GM10248 (cell line): ENCODE measurements at regions not wholly inside any gene's neighbourhood (a gene's known extent, or its start where the extent isn't known, plus 50 kb on each side); places are given as distances from the start of the nearest gene placed in this dataset.

ENCODE experiments used
- CTCF ChIA-PET: fragments of 300-600 bp; sonication (Branson Sonifier 250); formaldehyde crosslinking; extraction: SDS; loops from one replicate; lab custom pipeline; 2021; ENCODE audit warnings: antibody characterized with exemption; lab: Yijun Ruan, JAX
- POLR2A ChIA-PET: fragments of 350-650 bp; sonication (Branson Sonifier 250); formaldehyde crosslinking; extraction: SDS; loops from one replicate; lab custom pipeline; 2020; ENCODE audit warnings: antibody characterized with exemption; lab: Yijun Ruan, JAX
- DNase-seq: peaks from one replicate; pipeline ENCODE4 v3.0.0; 2012; ENCODE audit errors: extremely low spot score
- CTCF ChIP-seq: IDR thresholded peaks from 2 replicates; pipeline ENCODE4 v1.5.1; 2012; ENCODE audit warnings: mild to moderate bottlenecking, low read depth; ENCODE audit errors: extremely low read depth, missing control alignments, control extremely low read depth

DNA sequence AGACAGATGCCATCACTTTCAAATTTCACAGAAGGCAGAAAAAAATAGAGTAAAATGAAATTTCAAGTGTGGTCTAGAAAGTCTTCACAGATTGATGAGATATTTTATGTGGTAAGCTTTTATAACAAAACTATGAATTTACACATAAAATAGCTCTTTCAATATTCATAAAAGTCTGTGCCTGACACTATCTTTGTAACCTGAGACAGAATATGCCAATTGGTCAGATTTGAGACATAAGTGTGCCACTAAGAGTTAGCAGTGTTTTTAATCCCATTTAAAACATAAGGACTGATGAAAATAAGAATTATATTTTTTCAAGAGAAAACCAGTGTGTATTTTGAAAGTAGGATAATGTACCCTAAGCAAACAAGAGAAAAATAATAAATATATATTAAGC is 769.5 kb upstream of the LUZP2 start:
- ChIA-PET CTCF (no interaction called here), POLR2A (no interaction called here)
- no peak for TF ChIP-seq CTCF
- DNase-seq: no peak

GRCh38 chr11:23727794-23728193 is 769.1 kb upstream of the LUZP2 start:
- POLR2A ChIA-PET: no interaction called here

DNA sequence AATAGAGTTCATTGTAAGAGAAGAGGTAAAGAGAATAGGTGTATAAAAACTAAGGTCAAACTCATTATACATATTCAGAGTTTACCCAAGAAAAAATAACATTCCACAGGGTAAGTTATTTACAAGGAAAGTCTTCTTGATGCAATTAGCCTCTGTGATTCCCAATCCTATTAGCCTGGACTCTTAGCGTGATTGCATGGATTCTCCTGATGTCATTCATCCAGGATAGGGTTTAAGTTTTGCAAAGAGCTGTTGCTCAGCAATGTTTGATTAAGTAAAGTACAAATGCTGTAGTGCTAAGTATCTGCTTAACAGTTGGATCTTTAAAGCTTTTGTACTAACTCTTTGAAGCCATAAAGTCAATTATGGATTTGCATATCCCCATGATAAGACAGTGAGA is 767.8 kb upstream of the LUZP2 start:
- ChIA-PET POLR2A (no interaction called here), CTCF (no interaction called here)
- no peak for DNase-seq
- no peak for TF ChIP-seq CTCF

More at GRCh38 chr11:23727794-23728193, 769.1 kb upstream of the LUZP2 start:
- no peak for DNase-seq
- no peak for TF ChIP-seq CTCF
- CTCF ChIA-PET: no interaction called here

GRCh38 chr11:23730307-23730998 is 766.4 kb upstream of the LUZP2 start:
- DNase-seq: no peak
- ChIA-PET POLR2A (no interaction called here), CTCF (no interaction called here)
- TF ChIP-seq CTCF: no peak

DNA sequence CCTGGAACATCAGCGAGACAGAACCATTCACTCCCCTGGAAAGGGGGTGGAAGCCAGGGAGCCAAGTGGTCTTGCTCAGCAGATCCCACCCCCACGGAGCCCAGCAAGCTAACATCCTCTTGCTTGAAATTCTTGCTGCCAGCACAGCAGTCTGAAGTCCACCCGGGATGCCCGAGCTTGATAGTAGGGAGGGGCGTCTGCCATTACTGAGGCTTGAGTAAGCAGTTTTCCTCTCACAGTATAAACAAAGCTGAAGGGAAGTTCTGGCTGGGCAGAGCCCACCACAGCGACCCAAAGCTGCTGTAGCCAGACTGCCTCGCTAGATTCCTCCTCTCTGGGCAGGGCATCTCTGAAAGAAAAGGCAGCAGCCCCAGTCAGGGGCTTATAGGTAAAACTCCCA is 764.8 kb upstream of the LUZP2 start:
- TF ChIP-seq CTCF: no peak
- CTCF ChIA-PET: no interaction called here
- DNase-seq: no peak
- POLR2A ChIA-PET: no interaction called here

GRCh38 chr11:23746896-23747295 is 750.0 kb upstream of the LUZP2 start:
- POLR2A ChIA-PET: no interaction called here
- DNase-seq: no peak
- no peak for TF ChIP-seq CTCF
- CTCF ChIA-PET: no interaction called here
